ENCODE measurements at regions not wholly inside any gene's neighbourhood (a gene's known extent, or its start where the extent isn't known, plus 50 kb on each side); places are given as distances from the start of the nearest gene placed in this dataset.

GRCh38 chr4:160869899-160870298, 1293.9 kb downstream of the FSTL5 start:
- no peak overlapping the region for H3K27ac Mint-ChIP-seq

GRCh38 chr4:160872491-160872890, 1291.3 kb downstream of the FSTL5 start:
- Mint-ChIP-seq H3K36me3 (ENCODE audit: low read depth) (no peaks in the 10 kb centered on the region), H3K27ac (no peak overlapping the region), H3K4me1 (no peaks in the 10 kb centered on the region)

More at GRCh38 chr4:160869899-160870298, 1293.9 kb downstream of the FSTL5 start:
- Mint-ChIP-seq H3K27me3 (no peaks in the 10 kb centered on the region), H3K9me3 (peaks cover 4% of the 10 kb centered on the region), H3K4me3 (no peak overlapping the region), H3K4me1 (no peaks in the 10 kb centered on the region), H3K36me3 (ENCODE audit: low read depth) (no peaks in the 10 kb centered on the region)
- intact Hi-C loops (cut with micrococcal nuclease), result no loop called here
- DNase-seq, result no peak

GRCh38 chr4:160877087-160877790, 1286.6 kb downstream of the FSTL5 start:
- intact Hi-C loops (cut with micrococcal nuclease), result no loop called here
- Mint-ChIP-seq H3K4me3 (no peak overlapping the region), H3K9me3 (peaks cover 4% of the 10 kb centered on the region), H3K27ac (no peak overlapping the region), H3K36me3 (ENCODE audit: low read depth) (no peaks in the 10 kb centered on the region), H3K27me3 (no peaks in the 10 kb centered on the region), H3K4me1 (no peaks in the 10 kb centered on the region)
- DNase-seq, result no peak

More at GRCh38 chr4:160872491-160872890, 1291.3 kb downstream of the FSTL5 start:
- intact Hi-C loops (cut with micrococcal nuclease), result no loop called here
- Mint-ChIP-seq H3K27me3 (no peaks in the 10 kb centered on the region), H3K9me3 (peaks cover 7% of the 10 kb centered on the region), H3K4me3 (no peak overlapping the region)
- no peak for DNase-seq

- Mint-ChIP-seq H3K4me1 (no peaks in the 10 kb centered on the region), H3K27ac (no peak overlapping the region), H3K36me3 (ENCODE audit: low read depth) (no peaks in the 10 kb centered on the region), H3K9me3 (peaks cover 4% of the 10 kb centered on the region), H3K27me3 (no peaks in the 10 kb centered on the region), H3K4me3 (no peak overlapping the region)
- no peak for DNase-seq
- intact Hi-C loops (cut with micrococcal nuclease), result no loop called here
These were observed 1283.6 kb downstream of the FSTL5 start for GRCh38 chr4:160880180-160880579.

GRCh38 chr4:160887668-160888067, 1276.1 kb downstream of the FSTL5 start:
- H3K4me1 Mint-ChIP-seq, result no peaks in the 10 kb centered on the region
- no peaks in the 10 kb centered on the region for H3K9me3 Mint-ChIP-seq
- DNase-seq, result no peak
- no peaks in the 10 kb centered on the region for H3K36me3 Mint-ChIP-seq (ENCODE audit: low read depth)
- intact Hi-C loops (cut with micrococcal nuclease), result no loop called here
- no peaks in the 10 kb centered on the region for H3K27me3 Mint-ChIP-seq
- H3K27ac Mint-ChIP-seq, result no peak overlapping the region
- no peak overlapping the region for H3K4me3 Mint-ChIP-seq

GRCh38 chr4:160894128-160894527, 1269.7 kb downstream of the FSTL5 start:
- no peaks in the 10 kb centered on the region for H3K9me3 Mint-ChIP-seq
- H3K36me3 Mint-ChIP-seq (ENCODE audit: low read depth), result no peaks in the 10 kb centered on the region
- no peaks in the 10 kb centered on the region for H3K27me3 Mint-ChIP-seq

GRCh38 chr4:160894809-160895208, 1269.0 kb downstream of the FSTL5 start:
- no peaks in the 10 kb centered on the region for H3K27me3 Mint-ChIP-seq
- peaks cover 1% of the 10 kb centered on the region for H3K9me3 Mint-ChIP-seq
- intact Hi-C loops (cut with micrococcal nuclease), result no loop called here
- no peak overlapping the region for H3K27ac Mint-ChIP-seq
- no peaks in the 10 kb centered on the region for H3K36me3 Mint-ChIP-seq (ENCODE audit: low read depth)
- H3K4me3 Mint-ChIP-seq, result no peak overlapping the region
- H3K4me1 Mint-ChIP-seq, result no peaks in the 10 kb centered on the region
- no peak for DNase-seq

More at GRCh38 chr4:160894128-160894527, 1269.7 kb downstream of the FSTL5 start:
- no peak for DNase-seq
- no peak overlapping the region for H3K27ac Mint-ChIP-seq
- H3K4me3 Mint-ChIP-seq, result no peak overlapping the region
- H3K4me1 Mint-ChIP-seq, result no peaks in the 10 kb centered on the region
- intact Hi-C loops (cut with micrococcal nuclease), result no loop called here

GRCh38 chr4:160927311-160927710, 1236.5 kb downstream of the FSTL5 start:
- H3K27ac Mint-ChIP-seq, result no peak overlapping the region
- H3K36me3 Mint-ChIP-seq (ENCODE audit: low read depth), result no peaks in the 10 kb centered on the region
- intact Hi-C loops (cut with micrococcal nuclease), result no loop called here
- no peaks in the 10 kb centered on the region for H3K4me1 Mint-ChIP-seq
- H3K4me3 Mint-ChIP-seq, result no peak overlapping the region
- DNase-seq, result no peak
- no peaks in the 10 kb centered on the region for H3K9me3 Mint-ChIP-seq
- no peaks in the 10 kb centered on the region for H3K27me3 Mint-ChIP-seq

GRCh38 chr4:160928482-160928881, 1235.3 kb downstream of the FSTL5 start:
- Mint-ChIP-seq H3K4me1 (no peaks in the 10 kb centered on the region), H3K27ac (no peak overlapping the region), H3K9me3 (no peaks in the 10 kb centered on the region), H3K36me3 (ENCODE audit: low read depth) (no peaks in the 10 kb centered on the region), H3K4me3 (no peak overlapping the region), H3K27me3 (no peaks in the 10 kb centered on the region)
- no peak for DNase-seq
- intact Hi-C loops (cut with micrococcal nuclease), result no loop called here

GRCh38 chr4:160947653-160948052, 1216.1 kb downstream of the FSTL5 start:
- no peak overlapping the region for H3K4me3 Mint-ChIP-seq
- intact Hi-C loops (cut with micrococcal nuclease), result no loop called here
- H3K27me3 Mint-ChIP-seq, result no peaks in the 10 kb centered on the region
- H3K27ac Mint-ChIP-seq, result no peak overlapping the region
- H3K36me3 Mint-ChIP-seq (ENCODE audit: low read depth), result no peaks in the 10 kb centered on the region
- H3K9me3 Mint-ChIP-seq, result no peaks in the 10 kb centered on the region
- H3K4me1 Mint-ChIP-seq, result no peaks in the 10 kb centered on the region
- DNase-seq, result no peak

GRCh38 chr4:160956875-160957274, 1206.9 kb downstream of the FSTL5 start:
- Mint-ChIP-seq H3K4me1 (no peaks in the 10 kb centered on the region), H3K9me3 (no peaks in the 10 kb centered on the region), H3K36me3 (ENCODE audit: low read depth) (no peaks in the 10 kb centered on the region), H3K27ac (no peak overlapping the region), H3K27me3 (no peaks in the 10 kb centered on the region), H3K4me3 (no peak overlapping the region)
- DNase-seq, result no peak
- intact Hi-C loops (cut with micrococcal nuclease), result no loop called here

GRCh38 chr4:160969925-160970324, 1193.9 kb downstream of the FSTL5 start:
- no peak overlapping the region for H3K4me3 Mint-ChIP-seq
- DNase-seq, result no peak
- no peaks in the 10 kb centered on the region for H3K27me3 Mint-ChIP-seq
- H3K27ac Mint-ChIP-seq, result no peak overlapping the region
- H3K4me1 Mint-ChIP-seq, result no peaks in the 10 kb centered on the region
- peaks cover 3% of the 10 kb centered on the region for H3K9me3 Mint-ChIP-seq
- intact Hi-C loops (cut with micrococcal nuclease), result no loop called here
- H3K36me3 Mint-ChIP-seq (ENCODE audit: low read depth), result no peaks in the 10 kb centered on the region

- Mint-ChIP-seq H3K36me3 (ENCODE audit: low read depth) (no peaks in the 10 kb centered on the region), H3K4me1 (no peaks in the 10 kb centered on the region), H3K27me3 (no peaks in the 10 kb centered on the region), H3K9me3 (peaks cover 4% of the 10 kb centered on the region), H3K4me3 (no peak overlapping the region), H3K27ac (no peak overlapping the region)
- DNase-seq, result no peak
- intact Hi-C loops (cut with micrococcal nuclease), result no loop called here
These were observed 1183.7 kb downstream of the FSTL5 start for GRCh38 chr4:160980091-160980490.

- H3K27me3 Mint-ChIP-seq, result no peaks in the 10 kb centered on the region
- no peaks in the 10 kb centered on the region for H3K4me1 Mint-ChIP-seq
- H3K9me3 Mint-ChIP-seq, result peaks cover 4% of the 10 kb centered on the region
These were observed 1182.7 kb downstream of the FSTL5 start for GRCh38 chr4:160981083-160981482.

GRCh38 chr4:160983035-160983434, 1180.8 kb downstream of the FSTL5 start:
- H3K4me1 Mint-ChIP-seq, result no peaks in the 10 kb centered on the region
- H3K4me3 Mint-ChIP-seq, result no peak overlapping the region
- no peaks in the 10 kb centered on the region for H3K36me3 Mint-ChIP-seq (ENCODE audit: low read depth)
- H3K27me3 Mint-ChIP-seq, result no peaks in the 10 kb centered on the region
- no peak for DNase-seq
- intact Hi-C loops (cut with micrococcal nuclease), result no loop called here
- H3K27ac Mint-ChIP-seq, result no peak overlapping the region
- peaks cover 4% of the 10 kb centered on the region for H3K9me3 Mint-ChIP-seq

More at GRCh38 chr4:160981083-160981482, 1182.7 kb downstream of the FSTL5 start:
- Mint-ChIP-seq H3K4me3 (no peak overlapping the region), H3K27ac (no peak overlapping the region), H3K36me3 (ENCODE audit: low read depth) (no peaks in the 10 kb centered on the region)
- DNase-seq, result no peak
- intact Hi-C loops (cut with micrococcal nuclease), result no loop called here

All from activated CD4-positive, alpha-beta T cell treated with anti-CD3 and anti-CD28 coated beads, Interleukin-2, amount 10 ng/mL, durations not matched to agents 24 days and 14 days (primary cell).